Upper lobe of left lung (tissue), 6 donors: ENCODE measurements at regions not wholly inside any gene's neighbourhood (a gene's known extent, or its start where the extent isn't known, plus 50 kb on each side); places are given as distances from the start of the nearest gene placed in this dataset.

Source experiments
- ATAC-seq, 2 donors: fragments of 200-7000 bp; cut with Tn5 transposase; one replicate each; pipeline ENCODE4 v1.9.1; 2022; ENCODE audit warnings: mild to moderate bottlenecking in 2 of 2, moderate library complexity in 2 of 2; ENCODE audit not compliant: low FRiP score in 2 of 2
- DNase-seq, 2 donors: peaks; one replicate each; pipeline ENCODE4 v3.0.0-alpha.2; 2019 to 2020
- H3K27ac ChIP-seq, 4 donors: fragments of 200-600 bp; sonication (generic); one replicate each; pipeline ENCODE4 v1.5.1; 2016 to 2019
- H3K27me3 ChIP-seq, 4 donors: fragments of 200-600 bp; sonication (generic); one replicate each; pipeline ENCODE4 v1.5.1; 2017 to 2019
- H3K36me3 ChIP-seq, 4 donors: fragments of 200-600 bp; sonication (generic); one replicate each; pipeline ENCODE4 v1.5.1; 2016 to 2019
- H3K4me1 ChIP-seq, 4 donors: fragments of 200-600 bp; sonication (generic); one replicate each; pipeline ENCODE4 v1.5.1; 2018 to 2019
- H3K4me3 ChIP-seq, 4 donors: fragments of 200-600 bp; sonication (generic); one replicate each; pipeline ENCODE4 v1.5.1; 2017 to 2019; ENCODE audit warnings: mild to moderate bottlenecking in 2 of 4, moderate library complexity in 1 of 4
- H3K9me3 ChIP-seq, 4 donors: fragments of 200-600 bp; sonication (generic); one replicate each; pipeline ENCODE4 v1.5.1; 2018 to 2019
- CTCF ChIP-seq, 6 experiments: fragments of 450-650 bp in 4 of 6; fragments of 200-600 bp in 2 of 6; sonication (generic) in 2 of 6; IDR thresholded peaks; one replicate each; pipeline ENCODE4 v1.5.1; 2016 to 2019; ENCODE audit warnings: antibody characterized with exemption in 6 of 6
- EP300 ChIP-seq, 4 donors: sonication (generic); formaldehyde crosslinking; IDR thresholded peaks; one replicate each; pipeline ENCODE4 v1.5.1; 2017; ENCODE audit warnings: antibody characterized with exemption in 4 of 4, control low read depth in 2 of 4
- POLR2A ChIP-seq, 4 donors: fragments of 450-650 bp; IDR thresholded peaks; one replicate each; pipeline ENCODE4 v1.5.1; 2016 to 2017; ENCODE audit warnings: antibody characterized with exemption in 4 of 4, mild to moderate bottlenecking in 2 of 4
- POLR2AphosphoS5 ChIP-seq, 2 donors: sonication (generic); formaldehyde crosslinking; IDR thresholded peaks; one replicate each; pipeline ENCODE4 v1.5.1; 2017; ENCODE audit warnings: antibody characterized with exemption in 2 of 2
- WGBS, 2 donors: methylation state at CpG; one replicate each; pipeline ENCODE4 v1.1.5; 2017 to 2018; 5-methylcytosine and 5-hydroxymethylcytosine counted together
- donor health status: DM: no; HTN: no; CAD: no; lungs with moderate emphysema.
- donor health status: DM: no; HTN: yes; CAD: no; lungs with severe emphysema.

GRCh38 chr19:28130066-28130511 is 1082.9 kb downstream of the UQCRFS1 start:
- Histone ChIP-seq H3K27ac (no peak overlapping the region), H3K4me1 (no peaks in the 10 kb centered on the region), H3K4me3 (no peak overlapping the region), H3K36me3 (no peaks in the 10 kb centered on the region), H3K9me3 (no peaks in the 10 kb centered on the region), H3K27me3 (no peaks in the 10 kb centered on the region)
- peak in 1 of 2 donors; percentile 58 for ATAC-seq
- TF ChIP-seq POLR2AphosphoS5 (IDR thresholded peaks at IDR 0.05), result no peak
- TF ChIP-seq CTCF (IDR thresholded peaks at IDR 0.05), result no peak
- no peak for TF ChIP-seq EP300 (IDR thresholded peaks at IDR 0.05)
- no peak for TF ChIP-seq POLR2A (IDR thresholded peaks at IDR 0.05)
- no peak for DNase-seq
- 42 to 61% methylated on average over 4 of the region's 4 CpGs for WGBS, 2 donors

GRCh38 chr19:28128341-28128740 is 1084.6 kb downstream of the UQCRFS1 start:
- TF ChIP-seq CTCF (IDR thresholded peaks at IDR 0.05) (no peak), EP300 (IDR thresholded peaks at IDR 0.05) (no peak), POLR2AphosphoS5 (IDR thresholded peaks at IDR 0.05) (no peak), POLR2A (IDR thresholded peaks at IDR 0.05) (no peak)
- no peak overlapping the region for H3K27ac ChIP-seq
- H3K4me1 ChIP-seq, result no peaks in the 10 kb centered on the region
- H3K36me3 ChIP-seq, result no peaks in the 10 kb centered on the region
- ATAC-seq (no peak), DNase-seq (no peak)
- H3K9me3 ChIP-seq, result no peaks in the 10 kb centered on the region
- 72 to 74% methylated on average over 4 of the region's 4 CpGs for WGBS, 2 donors
- H3K27me3 ChIP-seq, result no peaks in the 10 kb centered on the region
- no peak overlapping the region for H3K4me3 ChIP-seq

GRCh38 chr19:28126135-28126898 is 1086.6 kb downstream of the UQCRFS1 start:
- Histone ChIP-seq H3K27ac (no peak overlapping the region), H3K9me3 (no peaks in the 10 kb centered on the region), H3K36me3 (no peaks in the 10 kb centered on the region), H3K4me3 (no peak overlapping the region), H3K27me3 (no peaks in the 10 kb centered on the region), H3K4me1 (no peaks in the 10 kb centered on the region)
- ATAC-seq (peak in 1 of 2 donors; percentile 62), DNase-seq (no peak)
- WGBS, 2 donors, result 57 to 61% methylated on average over 2 of the region's 2 CpGs
- no peak for TF ChIP-seq POLR2AphosphoS5 (IDR thresholded peaks at IDR 0.05)
- TF ChIP-seq EP300 (IDR thresholded peaks at IDR 0.05), result no peak
- TF ChIP-seq POLR2A (IDR thresholded peaks at IDR 0.05), result no peak
- no peak for TF ChIP-seq CTCF (IDR thresholded peaks at IDR 0.05)

- no peaks in the 10 kb centered on the region for H3K9me3 ChIP-seq
- no peaks in the 10 kb centered on the region for H3K36me3 ChIP-seq
- H3K4me1 ChIP-seq, result no peaks in the 10 kb centered on the region
- no peak for ATAC-seq
- H3K27me3 ChIP-seq, result no peaks in the 10 kb centered on the region
- no peak overlapping the region for H3K4me3 ChIP-seq
- no peak for DNase-seq
- TF ChIP-seq EP300 (IDR thresholded peaks at IDR 0.05) (no peak), POLR2A (IDR thresholded peaks at IDR 0.05) (no peak), POLR2AphosphoS5 (IDR thresholded peaks at IDR 0.05) (no peak), CTCF (IDR thresholded peaks at IDR 0.05) (no peak)
- 68 to 89% methylated on average over 5 of the region's 5 CpGs for WGBS, 2 donors
- H3K27ac ChIP-seq, result no peak overlapping the region
Measured at GRCh38 chr19:28122734-28123133, 1090.2 kb downstream of the UQCRFS1 start.

GRCh38 chr19:28118235-28118634 is 1094.7 kb downstream of the UQCRFS1 start:
- ATAC-seq (no peak), DNase-seq (no peak)
- 41 to 50% methylated on average over 5 of the region's 5 CpGs for WGBS, 2 donors
- Histone ChIP-seq H3K4me3 (no peak overlapping the region), H3K36me3 (no peaks in the 10 kb centered on the region), H3K9me3 (no peaks in the 10 kb centered on the region), H3K27me3 (no peaks in the 10 kb centered on the region), H3K27ac (no peak overlapping the region), H3K4me1 (no peaks in the 10 kb centered on the region)
- TF ChIP-seq CTCF (IDR thresholded peaks at IDR 0.05), result no peak
- TF ChIP-seq EP300 (IDR thresholded peaks at IDR 0.05), result no peak
- no peak for TF ChIP-seq POLR2AphosphoS5 (IDR thresholded peaks at IDR 0.05)
- TF ChIP-seq POLR2A (IDR thresholded peaks at IDR 0.05), result no peak
